ENCODE measurements at regions not wholly inside any gene's neighbourhood (a gene's known extent, or its start where the extent isn't known, plus 50 kb on each side); places are given as distances from the start of the nearest gene placed in this dataset.
A peak's percentile ranks its signal among the peaks of the same experiment; 100 is the strongest.
"Not testable (repeated sequence)": the region's sequence is repeated elsewhere in the genome, so short reads cannot be mapped to it uniquely, and the experiment has no call there.

- no peak for DNase-seq
These were observed 150.3 kb downstream of the RPLP1 start for GRCh38 chr15:69602921-69603320.

GRCh38 chr15:69603369-69604071, 150.9 kb downstream of the RPLP1 start:
- no peak for DNase-seq

GRCh38 chr15:69604072-69604411, 151.4 kb downstream of the RPLP1 start:
- DNase-seq, result peak; percentile 16

- no peak for DNase-seq
These were observed 153.5 kb downstream of the RPLP1 start for GRCh38 chr15:69606144-69606543.

GRCh38 chr15:69606921-69607500, 154.4 kb downstream of the RPLP1 start:
- DNase-seq, result no peak

GRCh38 chr15:69608661-69609060, 156.0 kb downstream of the RPLP1 start:
- DNase-seq, result no peak

GRCh38 chr15:69609176-69609575, 156.6 kb downstream of the RPLP1 start:
- no peak for DNase-seq

GRCh38 chr15:69609776-69610175, 157.2 kb downstream of the RPLP1 start:
- no peak for DNase-seq

GRCh38 chr15:69610277-69610676, 157.7 kb downstream of the RPLP1 start:
- DNase-seq, result no peak

GRCh38 chr15:69610858-69611257, 158.2 kb downstream of the RPLP1 start:
- DNase-seq, result no peak

GRCh38 chr15:69612112-69612511, 159.5 kb downstream of the RPLP1 start:
- DNase-seq, result no peak

- DNase-seq, result no peak
These were observed 160.6 kb downstream of the RPLP1 start for GRCh38 chr15:69613182-69613581.

GRCh38 chr15:69613988-69614387, 161.4 kb downstream of the RPLP1 start:
- DNase-seq, result peak; percentile 23

- no peak for DNase-seq
These were observed 163.1 kb downstream of the RPLP1 start for GRCh38 chr15:69615736-69616135.

GRCh38 chr15:69616558-69616957, 163.9 kb downstream of the RPLP1 start:
- no peak for DNase-seq

GRCh38 chr15:69617144-69617543, 164.5 kb downstream of the RPLP1 start:
- DNase-seq, result not testable (repeated sequence)

- DNase-seq, result peak; percentile 69
These were observed 171.0 kb downstream of the RPLP1 start for GRCh38 chr15:69623392-69624154.

- DNase-seq, result no peak
These were observed 171.5 kb downstream of the RPLP1 start for GRCh38 chr15:69624155-69624520.

- no peak for DNase-seq
These were observed 172.2 kb downstream of the RPLP1 start for GRCh38 chr15:69624816-69625215.

- DNase-seq, result no peak
These were observed 172.7 kb downstream of the RPLP1 start for GRCh38 chr15:69625328-69625727.

GRCh38 chr15:69626095-69627066, 173.8 kb downstream of the RPLP1 start:
- no peak for DNase-seq

GRCh38 chr15:69627548-69628158, 175.0 kb downstream of the RPLP1 start:
- no peak for DNase-seq
